Heart left ventricle (tissue), 13 donors: ENCODE measurements at regions not wholly inside any gene's neighbourhood (a gene's known extent, or its start where the extent isn't known, plus 50 kb on each side); places are given as distances from the start of the nearest gene placed in this dataset.

ENCODE experiments used
- POLR2A ChIP-seq, 2 donors: fragments of 450-650 bp; IDR thresholded peaks; one replicate each; pipeline ENCODE4 v1.6.1; 2017; ENCODE audit warnings: antibody characterized with exemption in 2 of 2, mild to moderate bottlenecking in 2 of 2, moderate library complexity in 2 of 2
- TF ChIP-seq, protein P1 (sequence below), 12 donors: fragments of 200-600 bp; sonication (generic) in 4 of 12; IDR thresholded peaks; one replicate each; pipeline versions ENCODE4 v1.5.0 to v1.8.0; 2018 to 2022; ENCODE audit warnings: antibody characterized with exemption in 12 of 12, mild to moderate bottlenecking in 5 of 12
- donor health status: ischemic (EF 13 %, LVEDD 7.1; RV severe dilation, severe dysfunction).
- donor health status: DM: no; HTN: yes; CAD: no.
- donor health status: DM: no; HTN: no; CAD: no.
- donor health status: ischemic (EF 25% LVEDD 6.9; RV normal size, moderate dysfunction).
- donor health status: ischemic (EF 25% LVEDD 5.7; RV mildly dilated, moderate dysfunction).
- donor health status: ischemic (EF 35%, LVEDD 5.7; RV mildly dilated, moderate dysfunction).
- donor health status: nonischemic (EF 11% LVEDD 7.7; RV severe dilation, severe dysfunction).
- donor health status: DM: yes; HTN: yes; CAD: no.
- donor health status: PGD.
- donor health status: ischemic (EF 29% LVEDD 5.4; RV normal size, mild dysfunction).
- donor health status: nonischemic (EF 23%, LVEDD 6.1; RV moderate dilation, normal function).

DNA sequence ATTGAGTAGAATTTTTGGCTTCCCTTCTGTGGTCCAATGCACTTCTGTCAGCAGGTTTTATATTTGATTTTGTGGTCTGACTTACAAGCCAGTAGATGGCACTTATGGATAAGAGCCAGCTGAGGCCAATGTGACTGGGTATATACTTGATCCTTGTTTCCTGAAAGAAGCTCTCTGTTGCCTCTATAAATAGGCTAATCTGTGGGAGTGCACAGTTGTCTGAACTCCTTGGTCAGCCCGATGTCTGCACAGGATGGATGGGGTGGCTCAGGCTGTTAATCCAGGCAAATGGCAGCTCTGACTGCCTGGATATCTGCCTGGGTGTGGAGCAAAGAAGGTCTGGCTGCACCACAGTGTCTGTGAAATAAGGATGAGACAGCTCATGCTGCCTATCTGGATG lies 1183.7 kb upstream of the PRMT6 start:
- TF ChIP-seq, protein P1, sequence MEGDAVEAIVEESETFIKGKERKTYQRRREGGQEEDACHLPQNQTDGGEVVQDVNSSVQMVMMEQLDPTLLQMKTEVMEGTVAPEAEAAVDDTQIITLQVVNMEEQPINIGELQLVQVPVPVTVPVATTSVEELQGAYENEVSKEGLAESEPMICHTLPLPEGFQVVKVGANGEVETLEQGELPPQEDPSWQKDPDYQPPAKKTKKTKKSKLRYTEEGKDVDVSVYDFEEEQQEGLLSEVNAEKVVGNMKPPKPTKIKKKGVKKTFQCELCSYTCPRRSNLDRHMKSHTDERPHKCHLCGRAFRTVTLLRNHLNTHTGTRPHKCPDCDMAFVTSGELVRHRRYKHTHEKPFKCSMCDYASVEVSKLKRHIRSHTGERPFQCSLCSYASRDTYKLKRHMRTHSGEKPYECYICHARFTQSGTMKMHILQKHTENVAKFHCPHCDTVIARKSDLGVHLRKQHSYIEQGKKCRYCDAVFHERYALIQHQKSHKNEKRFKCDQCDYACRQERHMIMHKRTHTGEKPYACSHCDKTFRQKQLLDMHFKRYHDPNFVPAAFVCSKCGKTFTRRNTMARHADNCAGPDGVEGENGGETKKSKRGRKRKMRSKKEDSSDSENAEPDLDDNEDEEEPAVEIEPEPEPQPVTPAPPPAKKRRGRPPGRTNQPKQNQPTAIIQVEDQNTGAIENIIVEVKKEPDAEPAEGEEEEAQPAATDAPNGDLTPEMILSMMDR (IDR thresholded peaks at IDR 0.05) = no peak
- TF ChIP-seq POLR2A (IDR thresholded peaks at IDR 0.05) = no peak
